ENCODE measurements at regions not wholly inside any gene's neighbourhood (a gene's known extent, or its start where the extent isn't known, plus 50 kb on each side); places are given as distances from the start of the nearest gene placed in this dataset.
"Not testable (repeated sequence)": the region's sequence is repeated elsewhere in the genome, so short reads cannot be mapped to it uniquely, and the experiment has no call there.

GRCh38 chr3:107942244-107942643, 148.6 kb downstream of the CD47 start:
- DNase-seq (ENCODE audit: low spot score) = no peak

- DNase-seq (ENCODE audit: low spot score) = no peak
Observed at GRCh38 chr3:107939691-107940442, 151.0 kb downstream of the CD47 start.

GRCh38 chr3:107938143-107938542, 152.7 kb downstream of the CD47 start:
- DNase-seq (ENCODE audit: low spot score) = peak; percentile 17

- DNase-seq (ENCODE audit: low spot score) = no peak
Observed at GRCh38 chr3:107934808-107935207, 156.0 kb downstream of the CD47 start.

- no peak for DNase-seq (ENCODE audit: low spot score)
Observed at GRCh38 chr3:107933450-107933849, 157.4 kb downstream of the CD47 start.

GRCh38 chr3:107931326-107931725, 159.5 kb downstream of the CD47 start:
- DNase-seq (ENCODE audit: low spot score) = no peak

GRCh38 chr3:107929088-107929487, 161.7 kb downstream of the CD47 start:
- no peak for DNase-seq (ENCODE audit: low spot score)

GRCh38 chr3:107928084-107928445, 162.8 kb downstream of the CD47 start:
- DNase-seq (ENCODE audit: low spot score) = peak; percentile 24

GRCh38 chr3:107927361-107928083, 163.3 kb downstream of the CD47 start:
- DNase-seq (ENCODE audit: low spot score) = peak; percentile 92

GRCh38 chr3:107925851-107926250, 165.0 kb downstream of the CD47 start:
- DNase-seq (ENCODE audit: low spot score) = no peak

- DNase-seq (ENCODE audit: low spot score) = peak; percentile 19
Observed at GRCh38 chr3:107921038-107921437, 169.8 kb downstream of the CD47 start.

GRCh38 chr3:107920538-107920937, 170.3 kb downstream of the CD47 start:
- no peak for DNase-seq (ENCODE audit: low spot score)

- DNase-seq (ENCODE audit: low spot score) = no peak
Observed at GRCh38 chr3:107919239-107919638, 171.6 kb downstream of the CD47 start.

- DNase-seq (ENCODE audit: low spot score) = no peak
Observed at GRCh38 chr3:107916171-107916570, 174.7 kb downstream of the CD47 start.

GRCh38 chr3:107915706-107916105, 175.1 kb downstream of the CD47 start:
- no peak for DNase-seq (ENCODE audit: low spot score)

- DNase-seq (ENCODE audit: low spot score) = no peak
Observed at GRCh38 chr3:107913701-107914100, 177.1 kb downstream of the CD47 start.

- DNase-seq (ENCODE audit: low spot score) = no peak
Observed at GRCh38 chr3:107911337-107912000, 179.4 kb downstream of the CD47 start.

GRCh38 chr3:107910713-107911259, 180.0 kb downstream of the CD47 start:
- DNase-seq (ENCODE audit: low spot score) = no peak

- DNase-seq (ENCODE audit: low spot score) = not testable (repeated sequence)
Observed at GRCh38 chr3:107909583-107909982, 181.2 kb downstream of the CD47 start.

- no peak for DNase-seq (ENCODE audit: low spot score)
Observed at GRCh38 chr3:107907996-107908395, 182.8 kb downstream of the CD47 start.

- no peak for DNase-seq (ENCODE audit: low spot score)
Observed at GRCh38 chr3:107904536-107905066, 186.2 kb downstream of the CD47 start.

GRCh38 chr3:107899990-107900651, 190.7 kb downstream of the CD47 start:
- no peak for DNase-seq (ENCODE audit: low spot score)

Data from COLO829 (cell line).